GM12878 (cell line): ENCODE measurements at regions not wholly inside any gene's neighbourhood (a gene's known extent, or its start where the extent isn't known, plus 50 kb on each side); places are given as distances from the start of the nearest gene placed in this dataset.

Source experiments
- ATF3 ChIP-seq: IDR thresholded peaks from 2 replicates; pipeline ENCODE4 v1.6.1; 2011; ENCODE audit warnings: low read depth, mild to moderate bottlenecking, low read length, moderate library complexity, borderline replicate concordance; ENCODE audit errors: extremely low read depth
- BACH1 ChIP-seq: fragments of 450-650 bp; IDR thresholded peaks from 2 replicates; pipeline ENCODE4 v1.6.1; 2017; ENCODE audit warnings: mild to moderate bottlenecking, borderline replicate concordance
- CEBPZ ChIP-seq: fragments of 150-350 bp; IDR thresholded peaks from 2 replicates; pipeline ENCODE4 v1.6.1; 2016; ENCODE audit warnings: low read depth, low read length
- CUX1 ChIP-seq: IDR thresholded peaks from 2 replicates; pipeline ENCODE4 v1.6.1; 2012; ENCODE audit warnings: improper control_type of control experiment, low read depth, low read length; ENCODE audit not compliant: insufficient replicate concordance
- EED ChIP-seq: sonication (generic); IDR thresholded peaks from 2 replicates; pipeline ENCODE4 v1.6.1; 2016; ENCODE audit warnings: antibody characterized with exemption, low read depth
- IKZF1 ChIP-seq: fragments of 450-650 bp; conservative IDR thresholded peaks from 2 replicates; pipeline ENCODE4 v1.6.1; 2017; ENCODE audit warnings: antibody characterized with exemption, mild to moderate bottlenecking
- IKZF2 ChIP-seq, 2 experiments: fragments of 450-650 bp; IDR thresholded peaks; 2 replicates each; pipeline ENCODE4 v1.6.1; 2017; ENCODE audit warnings: mild to moderate bottlenecking in 2 of 2, moderate library complexity in 2 of 2
- JUNB ChIP-seq: IDR thresholded peaks from 2 replicates; pipeline ENCODE4 v1.6.1; 2016; ENCODE audit warnings: antibody characterized with exemption, mild to moderate bottlenecking
- MYC ChIP-seq: IDR thresholded peaks from 2 replicates; pipeline ENCODE4 v1.6.1; 2011; ENCODE audit warnings: mild to moderate bottlenecking, low read length, moderate library complexity, inconsistent platforms; ENCODE audit not compliant: insufficient read depth, insufficient replicate concordance, insufficient read length, severe bottlenecking
- NR2C2 ChIP-seq: IDR thresholded peaks from 2 replicates; pipeline ENCODE4 v1.6.1; 2011; ENCODE audit warnings: borderline replicate concordance, low read depth; ENCODE audit not compliant: control insufficient read depth, insufficient read length
- PAX8 ChIP-seq: fragments of 450-650 bp; IDR thresholded peaks from 2 replicates; pipeline ENCODE4 v1.6.1; 2017; ENCODE audit warnings: mild to moderate bottlenecking, moderate library complexity
- RELB ChIP-seq: fragments of 450-650 bp; IDR thresholded peaks from 2 replicates; pipeline ENCODE4 v1.6.1; 2017; ENCODE audit warnings: low read depth, mild to moderate bottlenecking, moderate library complexity
- RUNX3 ChIP-seq: IDR thresholded peaks from 2 replicates; pipeline ENCODE4 v1.6.1; 2012; ENCODE audit warnings: low read length, inconsistent platforms
- SUPT20H ChIP-seq: IDR thresholded peaks from 2 replicates; pipeline ENCODE4 v1.6.1; 2011; ENCODE audit warnings: low read depth, mild to moderate bottlenecking, low read length, moderate library complexity, borderline replicate concordance; ENCODE audit not compliant: control insufficient read depth
- TBL1XR1 ChIP-seq: IDR thresholded peaks from 2 replicates; pipeline ENCODE4 v1.6.1; 2012; ENCODE audit warnings: low read depth, low read length, improper control_type of control experiment
- TCF7 ChIP-seq: IDR thresholded peaks from 2 replicates; pipeline ENCODE4 v1.6.1; 2014; ENCODE audit warnings: antibody characterized with exemption, borderline replicate concordance
- ZNF622 ChIP-seq: fragments of 450-650 bp; IDR thresholded peaks from 2 replicates; pipeline ENCODE4 v1.6.1; 2017; ENCODE audit warnings: mild to moderate bottlenecking, inconsistent platforms

GRCh38 chr20:19934792-19935491 lies 82.2 kb upstream of the NAA20 start (continued):
- TF ChIP-seq CUX1 (peak; percentile 45), PAX8 (no peak), EED (peak; percentile 87), BACH1 (no peak), JUNB (peak; percentile 49), TBL1XR1 (no peak), CEBPZ (no peak), IKZF1 (peak; percentile 77), SUPT20H (no peak), RUNX3 (peak; percentile 26), RELB (peak; percentile 62; the same call in 1 of the 2 replicates), MYC (no peak), NR2C2 (no peak), TCF7 (no peak), ATF3 (no peak), ZNF622 (no peak), IKZF2 (IDR thresholded peaks at IDR 0.05) (peak; percentile 60 to 74)
